Gastroesophageal sphincter (tissue), 4 donors: ENCODE measurements at regions not wholly inside any gene's neighbourhood (a gene's known extent, or its start where the extent isn't known, plus 50 kb on each side); places are given as distances from the start of the nearest gene placed in this dataset.
"Not testable (repeated sequence)": the region's sequence is repeated elsewhere in the genome, so short reads cannot be mapped to it uniquely, and the experiment has no call there.

Source experiments
- ATAC-seq: fragments of 150-250 bp; one replicate; pipeline ENCODE4 v1.9.1; 2016; ENCODE audit warnings: mild to moderate bottlenecking, moderate library complexity
- H3K27ac ChIP-seq, 4 donors: fragments of 200-600 bp; sonication (generic) in 3 of 4; 1 replicate in 3 of 4; 2 replicates in 1 of 4; pipeline ENCODE4 v1.5.1; 2016 to 2019
- H3K27me3 ChIP-seq: fragments of 200-600 bp; sonication (generic); one replicate; pipeline ENCODE4 v1.5.1; 2019
- H3K36me3 ChIP-seq, 2 donors: fragments of 200-600 bp; sonication (generic); one replicate each; pipeline ENCODE4 v1.5.1; 2019; ENCODE audit warnings: control low read depth in 1 of 2
- H3K4me1 ChIP-seq, 3 donors: fragments of 200-600 bp; sonication (generic); 1 replicate in 2 of 3; 2 replicates in 1 of 3; pipeline ENCODE4 v1.5.1; 2016 to 2019; ENCODE audit warnings: control low read depth in 2 of 3
- H3K4me3 ChIP-seq, 2 donors: fragments of 200-600 bp; sonication (generic); one replicate each; pipeline ENCODE4 v1.5.1; 2019; ENCODE audit warnings: mild to moderate bottlenecking in 1 of 2, moderate library complexity in 1 of 2
- H3K9me3 ChIP-seq, 3 donors: fragments of 200-600 bp; sonication (generic); one replicate each; pipeline ENCODE4 v1.5.1; 2017 to 2019; ENCODE audit warnings: control low read depth in 2 of 3
- EP300 ChIP-seq: sonication (generic); formaldehyde crosslinking; IDR thresholded peaks from one replicate; pipeline ENCODE4 v1.6.1; 2017; ENCODE audit warnings: antibody characterized with exemption, mild to moderate bottlenecking
- POLR2A ChIP-seq, 2 donors: fragments of 450-650 bp; IDR thresholded peaks; one replicate each; pipeline ENCODE4 v1.6.1; 2017; ENCODE audit warnings: antibody characterized with exemption in 2 of 2, mild to moderate bottlenecking in 2 of 2, moderate library complexity in 1 of 2
- POLR2AphosphoS5 ChIP-seq: sonication (generic); formaldehyde crosslinking; IDR thresholded peaks from one replicate; pipeline ENCODE4 v1.6.1; 2017; ENCODE audit warnings: antibody characterized with exemption
- WGBS, 2 donors: methylation state at CpG; one replicate each; pipeline ENCODE4 v1.1.5; 2018; ENCODE audit warnings: low coverage in 1 of 2; 5-methylcytosine and 5-hydroxymethylcytosine counted together
- TF ChIP-seq, protein P1 (sequence below), 4 experiments: fragments of 200-600 bp in 2 of 4; fragments of 450-650 bp in 2 of 4; sonication (generic) in 1 of 4; IDR thresholded peaks; one replicate each; pipeline ENCODE4 v1.5.1; 2017 to 2019; ENCODE audit warnings: antibody characterized with exemption in 4 of 4, mild to moderate bottlenecking in 2 of 4, moderate library complexity in 2 of 4

GRCh38 chr4:133544097-133544496 lies 395.0 kb downstream of the PCDH10 start:
- ATAC-seq, result no peak
- Histone ChIP-seq H3K9me3 (peaks cover 0 to 11% (median 0%) of the 10 kb centered on the region in 3 donors), H3K27me3 (no peaks in the 10 kb centered on the region), H3K4me3 (no peak overlapping the region), H3K27ac (no peak overlapping the region), H3K36me3 (no peaks in the 10 kb centered on the region), H3K4me1 (no peaks in the 10 kb centered on the region)
- 92 to 96% methylated on average over 4 of the region's 4 CpGs for WGBS, 2 donors
- no peak for TF ChIP-seq POLR2A (IDR thresholded peaks at IDR 0.05)
- TF ChIP-seq POLR2AphosphoS5, result no peak
- TF ChIP-seq, protein P1, sequence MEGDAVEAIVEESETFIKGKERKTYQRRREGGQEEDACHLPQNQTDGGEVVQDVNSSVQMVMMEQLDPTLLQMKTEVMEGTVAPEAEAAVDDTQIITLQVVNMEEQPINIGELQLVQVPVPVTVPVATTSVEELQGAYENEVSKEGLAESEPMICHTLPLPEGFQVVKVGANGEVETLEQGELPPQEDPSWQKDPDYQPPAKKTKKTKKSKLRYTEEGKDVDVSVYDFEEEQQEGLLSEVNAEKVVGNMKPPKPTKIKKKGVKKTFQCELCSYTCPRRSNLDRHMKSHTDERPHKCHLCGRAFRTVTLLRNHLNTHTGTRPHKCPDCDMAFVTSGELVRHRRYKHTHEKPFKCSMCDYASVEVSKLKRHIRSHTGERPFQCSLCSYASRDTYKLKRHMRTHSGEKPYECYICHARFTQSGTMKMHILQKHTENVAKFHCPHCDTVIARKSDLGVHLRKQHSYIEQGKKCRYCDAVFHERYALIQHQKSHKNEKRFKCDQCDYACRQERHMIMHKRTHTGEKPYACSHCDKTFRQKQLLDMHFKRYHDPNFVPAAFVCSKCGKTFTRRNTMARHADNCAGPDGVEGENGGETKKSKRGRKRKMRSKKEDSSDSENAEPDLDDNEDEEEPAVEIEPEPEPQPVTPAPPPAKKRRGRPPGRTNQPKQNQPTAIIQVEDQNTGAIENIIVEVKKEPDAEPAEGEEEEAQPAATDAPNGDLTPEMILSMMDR (IDR thresholded peaks at IDR 0.05), result no peak
- no peak for TF ChIP-seq EP300

DNA sequence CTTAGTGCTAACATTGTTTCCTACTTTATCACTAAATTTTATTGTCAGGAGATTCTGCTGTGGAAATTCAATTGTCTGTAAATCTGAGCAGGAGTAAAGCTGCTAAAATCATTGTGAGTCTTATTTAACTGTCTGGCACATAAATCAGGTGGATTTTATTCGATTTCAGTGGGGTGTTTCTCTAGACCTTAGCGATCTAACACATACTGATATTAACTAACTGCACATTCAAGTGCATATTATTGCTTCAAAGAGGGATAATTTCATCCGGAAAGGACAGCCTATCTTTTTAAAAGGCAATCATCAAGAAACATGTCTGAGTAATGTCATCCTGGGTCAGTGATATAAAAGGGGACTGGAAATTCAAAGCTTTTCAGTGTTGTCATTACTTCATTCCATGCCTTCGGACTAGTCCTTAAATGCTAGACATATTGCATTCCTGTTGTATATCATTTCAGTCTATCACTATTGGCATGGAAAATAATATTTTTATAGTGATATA lies 388.7 kb downstream of the PCDH10 start:
- peaks cover 0 to 7% (median 0%) of the 10 kb centered on the region in 3 donors for H3K9me3 ChIP-seq
- no peaks in the 10 kb centered on the region for H3K4me1 ChIP-seq
- ATAC-seq, result no peak
- no peaks in the 10 kb centered on the region for H3K27me3 ChIP-seq
- no peak overlapping the region for H3K4me3 ChIP-seq
- TF ChIP-seq POLR2A (IDR thresholded peaks at IDR 0.05) (no peak), EP300 (no peak), POLR2AphosphoS5 (no peak)
- TF ChIP-seq, protein P1 (IDR thresholded peaks at IDR 0.05), result no peak
- no peaks in the 10 kb centered on the region for H3K36me3 ChIP-seq
- H3K27ac ChIP-seq, result no peak overlapping the region
- 70 to 79% methylated on average over 4 of the region's 4 CpGs for WGBS, 2 donors

GRCh38 chr4:133534224-133534623 lies 385.1 kb downstream of the PCDH10 start:
- 77 to 78% methylated on average over 1 to 3 of the region's 6 CpGs for WGBS, 2 donors
- H3K27ac ChIP-seq, H3K36me3 ChIP-seq, H3K27me3 ChIP-seq, ATAC-seq, H3K9me3 ChIP-seq, H3K4me3 ChIP-seq, H3K4me1 ChIP-seq: not testable (repeated sequence)

DNA sequence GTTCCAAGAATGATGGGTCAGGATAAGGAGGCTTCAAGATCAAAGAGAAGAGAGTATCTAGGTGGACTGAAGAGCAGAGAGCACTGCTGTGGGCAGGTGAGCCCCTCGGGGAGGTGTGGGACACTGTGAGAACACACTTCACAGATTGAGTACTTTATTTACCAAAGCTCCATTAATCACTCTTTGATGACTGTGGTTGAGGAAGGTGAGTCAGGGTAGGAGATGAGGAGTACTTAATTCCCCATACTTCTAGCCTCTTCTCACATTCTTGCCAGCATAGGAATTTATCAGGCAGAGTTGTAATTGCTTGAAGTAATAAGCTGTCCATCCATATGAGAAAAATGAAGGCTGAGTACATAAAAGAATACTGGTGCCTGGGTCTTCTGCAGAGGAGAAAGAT lies 375.3 kb downstream of the PCDH10 start:
- Histone ChIP-seq H3K9me3 (no peaks in the 10 kb centered on the region), H3K27me3 (no peaks in the 10 kb centered on the region), H3K4me1 (no peaks in the 10 kb centered on the region), H3K27ac (no peak overlapping the region), H3K36me3 (no peaks in the 10 kb centered on the region), H3K4me3 (no peak overlapping the region)
- TF ChIP-seq, protein P1 (IDR thresholded peaks at IDR 0.05), result no peak
- TF ChIP-seq EP300 (no peak), POLR2AphosphoS5 (no peak), POLR2A (IDR thresholded peaks at IDR 0.05) (no peak)
- ATAC-seq, result no peak
- WGBS, 2 donors, result 55 to 61% methylated on average over 1 of the region's 1 CpG

DNA sequence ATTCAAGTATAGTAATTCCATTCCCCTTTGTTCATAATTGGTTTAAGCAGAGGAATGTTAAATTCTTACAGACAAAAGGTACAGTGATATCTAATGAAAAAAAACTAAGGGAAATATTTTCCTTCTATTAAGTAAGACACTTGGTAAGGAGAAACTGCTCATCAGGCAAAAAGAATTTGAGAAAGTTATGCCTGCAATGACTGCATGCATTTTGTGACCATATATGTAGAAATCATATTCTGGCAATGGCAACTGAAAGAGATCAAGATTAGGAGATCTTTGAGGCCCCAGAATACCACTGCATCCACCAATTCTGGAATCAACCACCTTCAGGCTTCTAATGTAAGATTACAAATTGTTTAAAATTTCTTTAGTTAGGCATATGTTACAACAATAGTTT lies 364.8 kb downstream of the PCDH10 start:
- Histone ChIP-seq H3K4me3 (no peak overlapping the region), H3K27me3 (no peaks in the 10 kb centered on the region), H3K27ac (no peak overlapping the region), H3K9me3 (peaks cover 0 to 10% (median 0%) of the 10 kb centered on the region in 3 donors), H3K36me3 (no peaks in the 10 kb centered on the region), H3K4me1 (no peaks in the 10 kb centered on the region)
- no peak for ATAC-seq
- TF ChIP-seq EP300 (no peak), POLR2A (IDR thresholded peaks at IDR 0.05) (no peak)
- TF ChIP-seq, protein P1 (IDR thresholded peaks at IDR 0.05), result no peak
